HG03342 (cell line): ENCODE measurements at regions not wholly inside any gene's neighbourhood (a gene's known extent, or its start where the extent isn't known, plus 50 kb on each side); places are given as distances from the start of the nearest gene placed in this dataset.
"Not testable (repeated sequence)": the region's sequence is repeated elsewhere in the genome, so short reads cannot be mapped to it uniquely, and the experiment has no call there.

Source experiments
- ATAC-seq: cut with Tn5 transposase; IDR thresholded peaks from one replicate; pipeline ENCODE4 v1.9.1; 2021; ENCODE audit warnings: mild to moderate bottlenecking, moderate library complexity; ENCODE audit not compliant: unreplicated experiment

DNA sequence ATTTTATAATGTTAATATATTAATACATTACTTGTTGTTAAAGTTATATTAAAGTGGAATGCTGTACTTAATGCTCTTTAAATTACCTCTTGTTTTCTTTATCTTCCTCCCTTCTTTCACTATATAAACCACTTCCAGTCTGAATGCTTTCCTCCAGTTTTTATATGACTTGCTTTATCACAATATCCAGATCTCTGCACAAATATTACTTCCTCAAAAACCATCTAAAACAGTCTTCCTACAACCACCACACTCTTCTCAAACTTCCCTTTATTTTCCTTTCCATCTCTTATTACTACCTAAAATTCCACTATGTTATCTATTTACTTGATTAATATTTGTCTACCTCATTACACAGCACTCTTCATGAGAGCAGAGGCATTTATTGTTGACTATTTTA, 956.6 kb downstream of the LRFN5 start:
- ATAC-seq: no peak

DNA sequence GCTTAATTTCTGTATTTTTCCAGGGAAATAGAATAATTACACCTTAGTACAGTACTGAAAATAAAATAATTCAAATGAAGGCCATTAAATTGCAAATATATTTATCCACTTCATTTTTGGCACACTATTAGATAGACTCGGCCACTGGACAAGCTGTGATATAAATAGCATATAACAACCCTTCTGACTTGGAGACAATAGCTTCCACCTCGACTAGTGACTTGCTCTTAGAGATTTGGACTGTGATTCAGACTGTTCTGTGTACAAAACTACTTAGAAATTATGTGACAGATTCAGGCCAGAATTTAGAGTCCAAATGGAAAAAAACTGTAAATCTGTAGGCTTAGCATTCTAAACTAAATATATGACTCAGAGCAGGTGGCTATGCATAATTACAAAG, 949.9 kb downstream of the LRFN5 start:
- ATAC-seq: no peak

DNA sequence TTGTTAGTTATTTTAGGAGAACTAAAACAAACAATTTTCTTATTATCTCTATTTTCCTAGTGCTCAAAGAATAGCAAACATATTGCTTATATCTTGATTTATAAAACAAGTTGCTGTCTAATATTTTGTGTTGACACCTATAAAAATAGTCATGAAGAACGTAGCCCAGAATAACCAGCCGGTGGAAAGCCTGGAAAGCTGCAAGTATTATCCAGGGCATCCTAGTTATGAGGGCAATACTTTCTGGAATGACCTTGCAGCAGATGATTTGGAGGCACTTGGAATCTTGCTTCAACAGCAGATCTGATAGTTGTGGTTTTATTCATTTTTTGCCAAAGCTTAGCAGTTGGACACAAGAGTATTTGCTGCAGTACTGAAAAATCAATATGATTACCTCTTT, 948.7 kb downstream of the LRFN5 start:
- no peak for ATAC-seq

DNA sequence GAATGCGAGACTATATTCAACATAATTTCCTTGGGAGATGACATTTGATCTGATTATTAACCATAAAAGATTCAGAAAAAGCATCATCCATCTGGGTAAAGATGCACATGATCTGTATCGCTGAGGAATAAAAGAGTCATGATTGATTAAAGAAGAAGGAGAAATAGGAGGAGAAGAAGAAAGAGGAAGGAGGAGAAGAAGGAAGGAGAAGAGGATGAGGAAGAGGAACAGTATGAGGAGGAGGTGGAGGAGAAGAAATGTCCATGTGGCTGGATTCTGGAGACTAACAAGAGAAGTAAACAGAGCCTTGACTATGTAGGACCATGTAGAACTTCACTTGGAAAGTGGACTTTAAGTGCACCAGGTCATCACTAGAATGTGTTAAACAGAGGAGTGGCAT, 947.4 kb downstream of the LRFN5 start:
- no peak for ATAC-seq

DNA sequence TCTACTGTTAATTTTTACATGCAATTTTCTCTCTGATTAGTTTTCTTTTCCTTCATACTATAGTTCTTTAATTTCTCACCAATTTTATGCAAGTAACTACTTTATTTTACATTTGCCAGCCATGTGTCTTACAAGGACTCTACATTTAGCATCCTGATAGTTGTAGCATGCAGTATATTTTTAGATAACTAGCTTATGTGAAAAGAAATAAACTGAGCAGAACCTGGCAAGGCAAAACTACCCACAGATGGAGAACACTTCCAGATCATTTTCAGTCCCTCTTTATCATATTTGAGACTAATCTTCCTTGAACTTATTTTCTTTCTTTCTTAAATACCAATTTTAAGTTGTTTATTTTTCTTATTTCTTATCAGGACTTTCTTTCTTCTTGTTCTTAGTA, 943.6 kb downstream of the LRFN5 start:
- no peak for ATAC-seq

DNA sequence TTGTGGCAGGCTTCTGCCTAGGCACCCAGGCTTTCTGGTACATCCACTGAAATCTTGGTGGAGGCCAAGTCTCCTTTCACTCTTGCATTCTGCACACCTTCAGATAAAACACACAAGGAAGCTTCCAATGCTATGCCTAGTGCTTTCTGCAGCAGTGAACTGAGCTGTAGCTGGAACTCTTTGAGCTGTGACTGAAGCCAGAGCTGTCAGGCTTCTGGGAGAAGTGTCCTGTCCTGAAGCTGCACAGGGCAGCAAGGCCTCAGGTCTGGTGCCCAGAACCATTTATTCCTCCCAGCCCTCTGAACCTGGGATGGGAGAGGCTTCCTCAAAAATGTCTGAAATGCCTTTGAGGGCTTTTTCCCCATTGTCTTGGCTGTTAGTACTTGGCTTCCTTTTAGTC, 941.7 kb downstream of the LRFN5 start:
- ATAC-seq: no peak

DNA sequence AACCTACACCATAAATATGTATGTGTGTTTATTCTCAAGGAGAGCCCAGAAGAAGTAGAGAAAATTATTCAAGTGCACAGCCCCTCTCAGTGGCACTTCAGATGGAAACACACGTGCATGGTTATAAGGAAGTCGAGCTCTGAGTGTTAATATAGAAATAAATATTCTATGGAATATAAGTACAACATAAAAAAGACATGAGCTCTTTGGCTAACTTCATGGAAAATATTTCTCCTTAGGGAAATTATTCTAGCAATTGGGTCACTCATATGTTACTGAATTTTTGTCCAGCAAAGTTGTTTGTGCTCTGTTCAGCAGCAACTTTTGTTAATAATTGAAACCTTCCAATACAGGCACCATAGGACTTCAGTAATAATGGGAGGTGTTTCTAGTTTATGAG, 939.0 kb downstream of the LRFN5 start:
- no peak for ATAC-seq

DNA sequence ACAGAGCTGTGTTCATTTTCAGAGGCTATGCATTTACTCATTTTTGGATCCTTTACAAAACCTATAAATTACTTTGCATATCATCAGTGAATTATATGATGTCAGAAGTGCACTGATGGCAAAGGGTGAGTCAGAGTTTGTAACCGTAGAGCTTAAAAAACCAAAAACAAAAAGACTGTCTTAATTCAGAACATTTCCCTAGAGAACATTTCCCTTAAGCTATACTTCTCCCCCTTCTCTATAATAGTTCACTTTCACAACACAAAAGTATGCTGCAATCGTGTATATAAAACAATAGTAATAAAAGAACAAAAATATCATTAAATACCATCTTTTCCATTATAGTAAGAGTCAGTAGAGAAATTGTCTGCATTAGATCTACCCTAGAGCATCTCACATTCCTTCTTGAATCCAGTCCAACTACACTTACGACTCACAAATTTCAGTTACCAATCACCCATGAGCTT, 934.9 kb downstream of the LRFN5 start:
- ATAC-seq: no peak

DNA sequence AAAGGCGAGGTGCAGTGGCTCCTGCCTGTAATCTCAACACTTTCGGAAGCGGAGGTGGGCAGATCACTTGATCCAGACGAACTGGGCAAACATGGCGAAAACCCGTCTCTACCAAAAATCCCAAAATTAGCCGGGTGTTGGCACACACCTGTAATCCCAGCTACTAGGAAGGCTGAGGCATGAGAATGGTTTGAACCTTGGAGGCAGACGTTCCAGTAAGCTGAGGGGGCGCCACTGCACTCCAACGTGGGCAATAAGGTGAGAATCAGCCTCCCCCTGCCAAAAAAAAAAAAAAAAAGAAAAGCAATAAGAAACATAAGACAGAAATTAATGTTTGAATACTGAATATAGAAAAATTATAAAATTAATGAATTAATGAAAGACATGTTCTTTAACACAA, 928.7 kb downstream of the LRFN5 start:
- no peak for ATAC-seq

DNA sequence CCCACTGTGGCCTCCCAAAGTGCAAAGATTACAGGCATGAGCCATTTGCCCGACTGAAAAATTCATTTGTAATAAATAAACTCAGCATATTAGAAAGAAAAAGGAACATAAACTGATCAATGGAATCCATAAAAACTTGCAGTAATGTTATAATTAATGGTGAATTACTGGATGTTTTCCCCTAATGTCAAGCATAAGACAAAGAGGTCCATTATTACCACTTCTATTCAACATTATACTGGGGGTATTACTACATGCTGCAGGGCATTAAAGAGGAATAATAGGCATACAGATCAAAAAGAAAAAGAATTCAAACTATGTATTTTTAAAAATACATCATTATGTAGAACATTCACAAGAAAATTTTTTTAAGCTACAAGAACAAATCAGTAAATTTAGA, 926.8 kb downstream of the LRFN5 start:
- no peak for ATAC-seq

DNA sequence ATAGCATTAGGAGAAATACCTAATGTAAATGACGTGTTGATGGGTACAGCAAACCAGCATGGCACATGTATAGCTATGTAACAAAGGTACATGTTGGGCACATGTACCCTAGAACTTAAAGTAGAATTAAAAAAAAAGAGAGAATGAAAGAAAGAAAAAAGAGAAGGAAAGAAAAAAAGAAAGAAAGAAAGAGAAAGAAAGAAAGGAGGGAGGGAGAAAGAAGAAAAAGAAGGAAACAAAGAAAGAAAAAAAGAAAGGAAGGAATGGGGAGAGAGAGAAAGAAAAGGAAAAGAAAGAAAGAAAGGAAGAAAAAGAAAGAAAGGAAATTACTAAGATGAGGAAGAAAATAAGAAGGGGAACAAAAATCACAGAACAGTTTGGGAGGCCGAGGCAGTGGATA, 925.5 kb downstream of the LRFN5 start:
- ATAC-seq: no peak

DNA sequence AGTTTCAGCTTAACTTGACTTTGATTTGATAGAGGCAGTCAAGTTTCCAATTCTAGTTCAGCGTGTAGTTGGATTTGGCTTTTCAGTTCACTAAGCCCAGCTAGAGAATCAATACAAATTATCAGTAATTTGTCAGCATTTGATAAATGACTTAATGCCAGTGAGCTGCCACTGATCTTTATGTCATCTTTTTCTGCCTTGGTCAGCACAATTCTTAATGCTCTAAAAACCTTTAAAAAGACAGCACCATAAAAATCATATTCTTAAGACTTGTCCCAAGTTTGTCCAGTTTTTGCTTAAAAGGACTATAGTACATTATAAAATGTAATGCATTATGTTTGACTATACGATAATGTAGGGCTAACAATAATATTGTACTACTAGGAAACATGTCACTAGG, 920.5 kb downstream of the LRFN5 start:
- ATAC-seq: no peak

DNA sequence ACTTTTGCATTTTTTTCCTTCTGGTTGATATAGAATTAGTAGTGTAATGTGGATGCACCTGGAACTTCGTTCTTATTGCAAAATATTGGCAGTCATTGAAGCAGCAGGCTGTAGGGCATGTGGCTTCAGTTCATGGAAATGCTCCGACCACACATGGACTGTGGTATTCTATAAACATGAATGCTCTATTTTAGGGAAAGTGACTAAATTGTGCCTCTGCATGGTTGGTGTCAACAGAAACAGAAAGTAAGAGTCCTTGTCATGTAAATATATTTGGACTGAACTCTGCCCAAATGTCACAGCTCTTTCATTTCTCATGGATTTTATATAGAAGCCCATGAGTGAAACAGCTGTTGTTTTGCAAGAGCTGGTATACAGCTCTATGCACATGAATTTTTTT, 917.0 kb downstream of the LRFN5 start:
- ATAC-seq: peak; percentile 87

DNA sequence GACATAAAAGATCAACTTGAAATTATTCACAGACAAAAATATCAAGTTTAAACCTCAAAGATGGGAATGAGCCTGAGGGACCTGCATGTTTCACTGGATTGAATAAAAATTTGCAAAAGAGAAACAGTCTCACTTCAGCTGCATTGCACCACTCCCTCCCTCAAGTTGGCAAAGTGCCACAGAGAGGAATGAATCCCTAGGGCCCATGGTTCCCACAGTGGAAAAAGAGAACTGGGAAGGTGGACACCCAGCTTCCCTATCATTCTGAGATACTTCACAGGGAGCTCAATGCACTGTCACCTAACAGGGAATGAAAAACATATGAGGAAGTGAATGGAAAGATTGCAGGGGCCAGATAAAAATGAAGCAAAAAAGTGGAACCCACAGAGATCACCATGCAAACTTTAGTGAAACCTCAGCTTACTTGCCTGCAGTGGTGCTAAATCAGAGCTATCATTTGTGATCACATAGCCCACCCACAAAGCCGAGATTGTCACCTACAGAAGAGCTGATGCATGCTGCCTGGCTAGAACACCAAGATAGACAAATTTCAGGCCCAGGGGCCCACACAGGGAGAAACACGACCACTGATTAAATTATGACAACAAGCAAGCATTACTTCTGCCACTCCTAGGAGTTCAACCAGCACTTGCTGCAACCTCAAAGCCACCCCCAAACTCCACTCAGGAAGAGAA, 911.3 kb downstream of the LRFN5 start:
- ATAC-seq: no peak

DNA sequence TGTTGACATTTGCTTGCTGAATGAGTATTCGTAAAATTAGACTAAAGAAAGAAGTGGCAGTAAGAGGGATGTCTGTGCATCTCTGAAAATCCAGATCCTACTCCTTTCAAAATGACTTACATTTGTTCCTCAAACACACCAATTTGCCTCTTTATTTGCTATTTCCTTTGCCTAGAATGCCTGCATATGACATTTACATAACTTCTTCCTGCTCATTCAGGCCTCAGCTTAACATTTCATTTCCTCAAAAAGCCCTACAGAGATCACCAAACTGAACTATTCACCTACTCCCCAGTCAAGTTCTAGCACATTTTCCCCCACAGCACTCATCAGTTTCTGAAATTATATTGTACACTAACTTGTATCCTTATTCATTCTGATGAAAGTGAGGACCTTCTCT, 907.2 kb downstream of the LRFN5 start:
- no peak for ATAC-seq

DNA sequence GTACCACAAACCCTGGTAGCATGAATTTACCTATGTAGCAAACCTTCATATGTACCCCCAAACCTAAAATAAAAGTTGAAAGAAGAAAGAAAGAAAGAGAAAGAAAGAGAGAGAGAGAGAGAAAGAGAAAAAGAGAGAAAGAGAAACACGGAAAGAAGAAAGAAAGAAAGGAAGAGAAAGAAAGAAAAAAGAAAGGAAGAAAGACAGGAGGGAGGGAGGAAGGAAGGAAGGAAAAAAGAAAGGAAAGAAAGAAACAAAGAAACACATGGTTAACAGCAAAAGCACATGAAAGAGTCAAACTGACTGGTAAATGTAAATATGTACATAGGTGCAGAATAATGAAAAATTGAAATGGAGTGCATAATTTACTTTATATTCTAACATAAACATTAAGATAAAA, 903.4 kb downstream of the LRFN5 start:
- no peak for ATAC-seq

DNA sequence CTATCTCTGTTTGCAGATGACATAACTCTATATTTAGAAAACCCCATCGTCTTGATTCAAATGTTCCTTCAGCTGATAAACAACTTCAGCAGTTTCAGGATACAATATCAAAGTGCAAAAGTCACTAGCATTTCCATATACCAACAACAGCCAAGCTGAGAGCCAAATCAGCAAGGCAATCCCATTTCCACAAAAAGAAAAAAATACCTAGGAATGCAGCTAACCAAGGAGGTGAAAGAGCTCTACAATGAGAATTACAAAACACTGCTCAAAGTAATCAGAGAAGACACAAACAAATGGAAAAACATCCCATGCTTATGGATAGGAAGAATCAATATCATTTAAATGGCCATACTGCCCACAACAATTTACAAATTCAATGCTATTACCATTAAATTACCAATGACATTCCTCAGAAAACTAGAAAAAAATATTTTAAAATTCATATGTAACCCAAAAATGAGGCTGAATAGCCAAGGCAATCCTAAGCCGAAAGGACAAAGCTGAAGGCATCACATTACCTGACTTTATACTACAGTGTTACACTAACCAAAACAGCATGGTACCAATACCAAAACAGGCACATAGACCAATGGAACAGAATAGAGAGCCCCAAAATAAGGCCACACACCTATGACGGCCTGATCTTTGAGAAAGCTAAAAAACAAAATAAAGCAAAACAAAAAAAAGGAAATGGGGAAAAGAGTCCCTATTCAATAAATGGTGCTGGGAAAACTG, 901.7 kb downstream of the LRFN5 start:
- ATAC-seq: no peak

DNA sequence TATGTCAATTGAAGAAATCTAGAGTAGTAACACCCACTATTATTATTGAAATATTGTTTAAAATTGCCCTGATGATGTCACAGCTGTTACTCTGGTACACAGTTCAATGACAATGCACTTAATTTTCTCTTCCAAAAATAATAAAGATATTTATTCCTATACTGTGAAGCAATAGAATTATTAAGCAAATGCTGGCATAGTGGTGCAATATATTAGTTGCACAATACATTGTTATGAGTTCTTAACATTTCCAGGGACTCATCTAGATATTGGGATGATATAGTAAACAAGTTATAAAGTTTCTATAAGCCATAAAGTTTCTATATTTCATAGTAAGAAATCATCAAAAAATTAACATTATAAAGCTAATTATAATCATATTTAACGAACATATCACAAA, 897.8 kb downstream of the LRFN5 start:
- ATAC-seq: no peak

DNA sequence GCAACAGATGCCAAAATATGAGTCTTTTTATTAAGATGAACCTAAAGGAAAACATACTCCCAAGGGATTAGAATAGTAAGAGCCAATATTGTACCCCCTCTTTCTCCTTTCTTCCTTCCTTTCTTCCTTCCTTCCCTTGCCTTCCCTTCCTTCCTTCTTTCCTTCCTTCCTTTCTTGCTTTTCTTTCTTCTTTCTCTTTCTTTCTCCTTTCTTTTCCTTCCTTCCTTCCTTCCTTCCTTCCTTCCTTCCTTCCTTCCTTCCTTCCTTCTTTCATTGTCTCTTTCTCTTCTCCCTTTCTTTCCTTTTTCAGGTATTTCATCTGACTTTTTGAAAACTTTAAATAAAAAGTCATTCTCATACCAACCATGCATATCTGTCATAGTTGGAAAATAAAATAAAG, 892.5 kb downstream of the LRFN5 start:
- ATAC-seq: no peak

DNA sequence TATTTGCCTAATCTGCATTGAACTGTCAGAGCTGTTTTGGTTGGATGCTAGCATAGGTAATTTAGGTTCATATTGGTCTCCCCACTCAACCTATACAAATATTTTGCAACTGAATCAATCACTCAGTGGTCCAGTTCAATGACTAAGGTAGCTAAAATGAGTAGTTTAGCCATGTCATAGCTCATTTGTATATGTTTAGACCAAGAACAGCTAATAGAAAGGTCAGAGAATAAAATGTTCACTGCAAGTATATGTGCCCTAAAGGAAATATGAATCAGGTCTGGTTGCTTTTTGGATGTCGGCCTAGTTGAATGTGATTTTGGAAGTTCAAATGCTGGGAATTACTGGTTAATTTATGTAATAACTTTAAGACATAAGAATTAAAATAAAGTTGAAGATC, 883.9 kb downstream of the LRFN5 start:
- ATAC-seq: no peak

DNA sequence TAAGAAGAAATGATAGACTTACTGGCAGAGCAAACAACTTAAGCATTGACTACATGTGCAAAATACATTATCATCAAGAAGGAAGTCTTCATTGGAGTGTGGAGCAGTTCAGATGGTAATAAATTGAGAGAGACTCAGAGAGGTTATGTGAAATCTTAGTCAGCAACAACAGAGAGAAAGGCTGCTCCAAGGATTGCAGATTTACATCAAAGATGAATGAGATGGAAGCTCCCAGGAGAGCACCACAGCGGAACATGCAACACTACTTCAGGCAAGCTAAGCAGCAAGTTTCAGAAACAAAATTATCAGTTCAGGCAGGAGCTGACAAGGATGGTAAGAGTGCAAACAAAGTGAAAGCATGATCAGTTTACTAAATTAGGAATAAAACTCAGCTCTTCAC, 882.3 kb downstream of the LRFN5 start:
- ATAC-seq: no peak

DNA sequence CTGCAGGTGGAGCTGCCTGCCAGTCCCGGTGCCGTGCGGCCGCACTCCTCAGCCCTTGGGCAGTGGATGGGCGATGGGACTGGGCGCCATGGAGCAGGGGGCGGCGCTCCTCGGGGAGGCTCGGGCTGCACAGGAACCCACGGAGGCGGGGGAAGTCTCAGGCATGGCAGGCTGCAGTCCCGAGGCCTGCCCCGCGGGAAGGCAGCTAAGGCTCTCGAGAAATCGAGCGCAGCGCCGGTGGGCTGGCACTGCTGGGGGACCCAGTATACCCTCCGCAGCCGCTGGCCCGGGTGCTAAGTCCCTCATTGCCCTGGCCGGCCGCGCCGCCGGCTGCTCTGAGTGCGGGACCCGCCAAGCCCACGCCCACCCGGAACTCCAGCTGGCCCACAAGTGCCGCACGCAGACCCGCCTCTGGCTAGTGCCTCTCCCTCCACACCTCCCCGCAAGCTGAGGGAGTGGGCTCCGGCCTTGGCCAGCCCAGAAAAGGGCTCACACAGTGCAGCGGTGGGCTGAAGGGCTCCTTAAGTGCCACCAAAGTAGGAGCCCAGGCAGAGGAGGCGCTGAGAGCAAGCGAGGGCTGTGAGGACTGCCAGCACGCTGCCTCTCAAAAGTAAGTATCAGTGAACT, 875.8 kb downstream of the LRFN5 start:
- not testable (repeated sequence) for ATAC-seq
